ENCODE measurements at regions not wholly inside any gene's neighbourhood (a gene's known extent, or its start where the extent isn't known, plus 50 kb on each side); places are given as distances from the start of the nearest gene placed in this dataset.

GRCh38 chr3:128551867-128552266 lies 58.9 kb upstream of the GATA2 start:
- Mint-ChIP-seq H3K9me3 (no peaks in the 10 kb centered on the region), H3K4me1 (peaks cover 15 to 17% of the 10 kb centered on the region in 2 experiments)
- no peak for DNase-seq

More at GRCh38 chr3:128551867-128552266, 58.9 kb upstream of the GATA2 start:
- Histone ChIP-seq H2BK12ac (ENCODE audit: insufficient read length, low read depth, low read length) (no peak overlapping the region), H3K79me2 (ENCODE audit: insufficient read depth, low read length) (no peaks in the 10 kb centered on the region; the same call in 1 of the 2 replicates), H2BK20ac (ENCODE audit: low read depth, low read length, poor library complexity, severe bottlenecking) (no peak overlapping the region), H2BK120ac (ENCODE audit: low read depth, low read length, poor library complexity, severe bottlenecking) (no peak overlapping the region), H3K9me3 (ENCODE audit: control insufficient read depth, low read depth, low read length) (no peaks in the 10 kb centered on the region), H3K4ac (ENCODE audit: low read depth, low read length) (no peak overlapping the region), H2AK5ac (ENCODE audit: insufficient read length, low read length) (no peak overlapping the region), H4K8ac (replicated peaks; ENCODE audit: insufficient read length, low read depth, low read length) (no peak overlapping the region), H3K56ac (ENCODE audit: insufficient read length, low read depth, low read length) (no peak overlapping the region), H3K27ac (ENCODE audit: insufficient read length, low read depth, low read length) (no peak overlapping the region), H3K27me3 (ENCODE audit: insufficient read depth, low read length) (no peaks in the 10 kb centered on the region; the same call in 1 of the 2 replicates), H3T11ph (ENCODE audit: low read length) (no peak overlapping the region), H2AFZ (ENCODE audit: low read length) (no peak overlapping the region), H3K18ac (ENCODE audit: insufficient read length, low read depth, low read length) (no peak overlapping the region), H3K4me1 (ENCODE audit: insufficient read depth, low read length) (no peaks in the 10 kb centered on the region), H4K91ac (ENCODE audit: insufficient read length, low read depth, low read length) (no peak overlapping the region), H3K9ac (ENCODE audit: extremely low read depth, insufficient read length, low read length) (no peak overlapping the region), H4K5ac (ENCODE audit: insufficient read length, low read depth, low read length) (no peak overlapping the region), H3K79me1 (ENCODE audit: insufficient read depth, low read depth, low read length, poor library complexity, severe bottlenecking) (no peaks in the 10 kb centered on the region), H2BK15ac (ENCODE audit: low read depth, low read length) (no peak overlapping the region), H4K20me1 (ENCODE audit: control insufficient read depth, insufficient read depth, insufficient read length) (no peaks in the 10 kb centered on the region), H3K23ac (ENCODE audit: insufficient read length, low read depth, low read length) (no peak overlapping the region), H3K14ac (ENCODE audit: insufficient read depth, low read length) (no peak overlapping the region), H3K4me2 (ENCODE audit: insufficient read depth, insufficient read length, low read length) (no peak overlapping the region), H2BK5ac (ENCODE audit: insufficient read length, low read length) (no peak overlapping the region), H3K23me2 (ENCODE audit: insufficient read length, low read depth, low read length, poor library complexity, severe bottlenecking) (no peaks in the 10 kb centered on the region)
- peaks cover 29% of the 10 kb centered on the region for H3K27me3 Mint-ChIP-seq (ENCODE audit: low read depth)
- H3K27ac Mint-ChIP-seq = peak overlapping the region in 1 of 3 experiments; percentile 28; a peak in 1 of 7 replicates
- no peaks in the 10 kb centered on the region for H3K36me3 Mint-ChIP-seq (ENCODE audit: insufficient read depth in 1 of 3, low read depth in 3 of 3)
- WGBS (ENCODE audit: extremely low coverage, insufficient read length, low lambda C conversion rate) = no CpG with 5 or more reads among the region's 4 CpGs
- no peak overlapping the region; a peak in 1 of 5 replicates for H3K4me3 Mint-ChIP-seq
- TF ChIP-seq CTCF (conservative IDR thresholded peaks at IDR 0.05) = no peak

Data from H9 (cell line).